PC-3 (cell line): ENCODE measurements at regions not wholly inside any gene's neighbourhood (a gene's known extent, or its start where the extent isn't known, plus 50 kb on each side); places are given as distances from the start of the nearest gene placed in this dataset.

Experiments
- ATAC-seq: fragments of 200-7000 bp; cut with Tn5 transposase; 2 replicates; pipeline ENCODE4 v1.9.1; 2020; ENCODE audit warnings: mild to moderate bottlenecking, moderate library complexity
- BruUV-seq: library from RNA; stranded (reverse); fragments of 400-500 nt; replicated peaks from 2 replicates; lab custom pipeline; 2021; lab: Mats Ljungman, UMichigan
- CTCF ChIA-PET: fragments of 300-600 bp; sonication (Branson Sonifier 250); formaldehyde crosslinking; loops from one replicate; lab custom pipeline; 2022; ENCODE audit warnings: antibody characterized with exemption; lab: Charles Lee
- POLR2A ChIA-PET: fragments of 300-600 bp; sonication (Branson Sonifier 250); formaldehyde crosslinking; loops from one replicate; lab custom pipeline; 2022; ENCODE audit warnings: antibody characterized with exemption; ENCODE audit not compliant: unreplicated experiment; lab: Charles Lee
- DNase-seq: peaks from one replicate; pipeline ENCODE4 v3.0.0-alpha.2; 2015
- H2AFZ ChIP-seq: fragments of 300-600 bp; sonication (generic); 2 replicates; pipeline ENCODE4 v1.6.0; 2016; ENCODE audit warnings: antibody characterized with exemption, low read length
- H3F3A ChIP-seq: fragments of 300-600 bp; sonication (generic); one replicate; pipeline ENCODE4 v1.6.0; 2017; ENCODE audit warnings: antibody characterized with exemption, low read length, control low read depth, mild to moderate bottlenecking; ENCODE audit not compliant: unreplicated experiment
- H3K27ac ChIP-seq: fragments of 300-600 bp; sonication (generic); 2 replicates; pipeline ENCODE4 v1.5.1; 2016; ENCODE audit warnings: mild to moderate bottlenecking, low read length
- H3K27me3 ChIP-seq: fragments of 300-600 bp; sonication (generic); 2 replicates; pipeline ENCODE4 v1.6.1; 2016; ENCODE audit warnings: low read length, mixed read lengths
- H3K36me3 ChIP-seq: fragments of 300-600 bp; sonication (generic); 2 replicates; pipeline ENCODE4 v1.6.1; 2016; ENCODE audit warnings: low read depth, mixed run types, low read length, mixed read lengths
- H3K4me1 ChIP-seq: fragments of 300-600 bp; sonication (generic); 2 replicates; pipeline ENCODE4 v1.5.1; 2016; ENCODE audit warnings: low read length; ENCODE audit not compliant: insufficient read depth
- H3K4me2 ChIP-seq: fragments of 300-600 bp; sonication (generic); 2 replicates; pipeline ENCODE4 v1.6.0; 2016; ENCODE audit warnings: low read length
- H3K4me3 ChIP-seq: fragments of 300-600 bp; sonication (generic); 2 replicates; pipeline ENCODE4 v1.5.1; 2016; ENCODE audit warnings: mild to moderate bottlenecking, low read length, mixed read lengths
- H3K79me2 ChIP-seq: fragments of 300-600 bp; sonication (generic); 2 replicates; pipeline ENCODE4 v1.6.1; 2017; ENCODE audit warnings: low read length, mixed read lengths
- H3K9ac ChIP-seq: fragments of 300-600 bp; sonication (generic); 2 replicates; pipeline ENCODE4 v1.6.0; 2016; ENCODE audit warnings: mild to moderate bottlenecking, low read length
- H3K9me2 ChIP-seq: fragments of 300-600 bp; sonication (generic); replicated peaks from 2 replicates; pipeline ENCODE4 v1.6.1; 2016; ENCODE audit warnings: mixed run types, low read length, mixed read lengths
- H3K9me3 ChIP-seq: fragments of 300-600 bp; sonication (generic); 2 replicates; pipeline ENCODE4 v1.6.1; 2016; ENCODE audit warnings: low read length, mixed read lengths
- H4K20me1 ChIP-seq: fragments of 300-600 bp; sonication (generic); 2 replicates; pipeline ENCODE4 v1.6.1; 2016; ENCODE audit warnings: low read length, mixed read lengths
- EZH2 ChIP-seq: fragments of 300-600 bp; sonication (generic); IDR thresholded peaks from one replicate; pipeline ENCODE4 v1.6.1; 2017; ENCODE audit warnings: antibody characterized with exemption, mild to moderate bottlenecking, low read length; ENCODE audit not compliant: unreplicated experiment
- EZH2phosphoT487 ChIP-seq: fragments of 300-600 bp; sonication (generic); IDR thresholded peaks from 2 replicates; pipeline ENCODE4 v1.6.1; 2018; ENCODE audit warnings: mild to moderate bottlenecking, antibody characterized with exemption, low read length, borderline replicate concordance
- intact Hi-C: fragments of 100-400 bp; cut with micrococcal nuclease; formaldehyde crosslinking; loops from 2 replicates; pipeline ENCODE4 v1.9.0; 2023
- TF ChIP-seq, protein P1 (sequence below): fragments of 300-600 bp; sonication (generic); conservative IDR thresholded peaks from 2 replicates; pipeline ENCODE4 v1.5.1; 2017; ENCODE audit warnings: antibody characterized with exemption, low read depth, mild to moderate bottlenecking, low read length

DNA sequence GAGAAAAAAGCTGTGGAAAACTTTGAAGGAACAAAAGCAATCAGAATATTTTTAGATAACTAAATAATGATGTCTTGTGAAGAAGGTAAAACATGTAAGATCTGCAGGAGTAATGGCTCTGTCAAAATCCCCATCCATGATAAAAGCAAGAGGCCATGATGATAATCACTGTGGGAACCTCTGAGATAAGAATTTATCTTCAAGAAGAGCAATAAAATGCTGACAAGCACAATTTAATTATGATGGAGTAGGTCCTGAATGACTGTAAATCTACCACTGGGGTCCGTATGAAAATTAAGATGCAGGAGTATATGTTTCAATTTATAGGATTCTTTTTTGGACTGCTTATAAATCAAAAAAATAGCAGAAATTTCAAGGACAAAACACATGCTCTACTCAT is 68.3 kb upstream of the CHMP2B start:
- H3K9me2 ChIP-seq, result 0 out of 2 replicates have a peak, but pooled peaks cover 3% of the 10 kb centered on the region

DNA sequence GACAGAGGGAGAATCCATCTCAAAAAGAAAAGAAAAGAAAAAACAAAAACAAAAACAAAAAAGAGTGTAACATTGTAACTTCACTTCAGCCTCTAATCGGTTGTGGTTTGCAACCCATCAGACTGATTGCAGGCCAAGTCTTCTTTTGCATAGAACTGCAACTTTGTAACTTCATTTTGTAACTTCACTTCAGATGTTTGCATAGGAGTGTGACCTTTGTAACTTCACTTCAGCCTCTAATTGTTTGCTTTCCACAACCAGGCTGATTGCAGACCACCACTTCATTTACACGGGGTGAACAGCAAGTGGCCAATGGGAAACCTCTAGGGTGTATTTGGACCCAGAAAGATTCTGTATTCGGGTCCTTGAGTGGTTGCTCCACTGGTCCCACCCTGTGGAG is 79.1 kb upstream of the CHMP2B start:
- no peak for ATAC-seq
- Histone ChIP-seq H3K27ac (no peak overlapping the region), H3K79me2 (no peaks in the 10 kb centered on the region), H3K4me1 (no peaks in the 10 kb centered on the region), H3F3A (no peaks in the 10 kb centered on the region), H3K27me3 (no peaks in the 10 kb centered on the region), H3K36me3 (no peaks in the 10 kb centered on the region), H4K20me1 (no peaks in the 10 kb centered on the region), H3K4me3 (no peak overlapping the region), H3K9ac (no peak overlapping the region), H3K9me3 (0 out of 2 replicates have a peak, but pooled peaks cover 3% of the 10 kb centered on the region), H3K9me2 (no peaks in the 10 kb centered on the region), H3K4me2 (no peak overlapping the region), H2AFZ (no peak overlapping the region)
- TF ChIP-seq, protein P1, sequence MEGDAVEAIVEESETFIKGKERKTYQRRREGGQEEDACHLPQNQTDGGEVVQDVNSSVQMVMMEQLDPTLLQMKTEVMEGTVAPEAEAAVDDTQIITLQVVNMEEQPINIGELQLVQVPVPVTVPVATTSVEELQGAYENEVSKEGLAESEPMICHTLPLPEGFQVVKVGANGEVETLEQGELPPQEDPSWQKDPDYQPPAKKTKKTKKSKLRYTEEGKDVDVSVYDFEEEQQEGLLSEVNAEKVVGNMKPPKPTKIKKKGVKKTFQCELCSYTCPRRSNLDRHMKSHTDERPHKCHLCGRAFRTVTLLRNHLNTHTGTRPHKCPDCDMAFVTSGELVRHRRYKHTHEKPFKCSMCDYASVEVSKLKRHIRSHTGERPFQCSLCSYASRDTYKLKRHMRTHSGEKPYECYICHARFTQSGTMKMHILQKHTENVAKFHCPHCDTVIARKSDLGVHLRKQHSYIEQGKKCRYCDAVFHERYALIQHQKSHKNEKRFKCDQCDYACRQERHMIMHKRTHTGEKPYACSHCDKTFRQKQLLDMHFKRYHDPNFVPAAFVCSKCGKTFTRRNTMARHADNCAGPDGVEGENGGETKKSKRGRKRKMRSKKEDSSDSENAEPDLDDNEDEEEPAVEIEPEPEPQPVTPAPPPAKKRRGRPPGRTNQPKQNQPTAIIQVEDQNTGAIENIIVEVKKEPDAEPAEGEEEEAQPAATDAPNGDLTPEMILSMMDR, result no peak
- TF ChIP-seq EZH2 (no peak), EZH2phosphoT487 (no peak)
- POLR2A ChIA-PET, result no interaction called here
- CTCF ChIA-PET, result no interaction called here
- no peak for DNase-seq
- intact Hi-C loops, result no loop called here
- no TSS peak for BruUV-seq

More for the DNA sequence above, 68.3 kb upstream of the CHMP2B start:
- TF ChIP-seq EZH2 (no peak), EZH2phosphoT487 (no peak)
- TF ChIP-seq, protein P1, result no peak
- Histone ChIP-seq H3K27ac (no peak overlapping the region), H4K20me1 (no peaks in the 10 kb centered on the region), H3K27me3 (no peaks in the 10 kb centered on the region), H3K36me3 (no peaks in the 10 kb centered on the region), H3K9ac (no peak overlapping the region), H3K4me3 (no peak overlapping the region), H3K79me2 (no peaks in the 10 kb centered on the region), H2AFZ (no peak overlapping the region), H3K4me2 (no peak overlapping the region), H3F3A (no peaks in the 10 kb centered on the region), H3K9me3 (no peaks in the 10 kb centered on the region), H3K4me1 (no peaks in the 10 kb centered on the region)
- CTCF ChIA-PET, result no interaction called here
- intact Hi-C loops, result no loop called here
- no peak for DNase-seq
- no peak for ATAC-seq
- POLR2A ChIA-PET, result no interaction called here
- no TSS peak for BruUV-seq

DNA sequence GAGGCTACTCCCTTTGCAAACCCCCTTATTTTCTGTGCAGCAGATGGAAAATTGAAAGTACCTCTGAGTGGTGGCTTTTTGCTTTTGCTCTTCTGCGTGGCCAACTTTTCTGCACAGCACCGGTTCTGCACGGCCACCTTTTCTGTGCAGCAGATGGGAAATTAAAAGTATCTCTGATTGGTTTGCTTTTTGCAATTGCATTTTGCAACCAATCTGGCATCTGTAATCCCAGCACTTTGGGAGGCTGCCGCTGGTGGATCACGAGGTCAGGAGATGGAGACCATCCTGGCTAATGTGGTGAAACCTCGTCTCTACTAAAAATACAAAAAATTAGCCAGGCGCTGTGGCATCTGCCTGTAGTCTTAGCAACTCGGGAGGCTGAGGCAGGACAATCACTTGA is 79.5 kb upstream of the CHMP2B start:
- Histone ChIP-seq H3K9me3 (0 out of 2 replicates have a peak, but pooled peaks cover 3% of the 10 kb centered on the region), H2AFZ (no peak overlapping the region), H3K4me3 (no peak overlapping the region), H3K4me2 (no peak overlapping the region), H3K79me2 (no peaks in the 10 kb centered on the region), H3F3A (no peaks in the 10 kb centered on the region), H3K36me3 (no peaks in the 10 kb centered on the region), H3K27ac (no peak overlapping the region), H4K20me1 (no peaks in the 10 kb centered on the region), H3K4me1 (no peaks in the 10 kb centered on the region), H3K9ac (no peak overlapping the region), H3K27me3 (no peaks in the 10 kb centered on the region), H3K9me2 (no peaks in the 10 kb centered on the region)
- POLR2A ChIA-PET, result no interaction called here
- CTCF ChIA-PET, result no interaction called here
- no TSS peak for BruUV-seq
- no peak for ATAC-seq
- no peak for DNase-seq
- intact Hi-C loops, result no loop called here
- TF ChIP-seq EZH2, result no peak
- TF ChIP-seq, protein P1, result no peak
- TF ChIP-seq EZH2phosphoT487, result no peak
